OCI-LY1 (cell line): ENCODE measurements at regions not wholly inside any gene's neighbourhood (a gene's known extent, or its start where the extent isn't known, plus 50 kb on each side); places are given as distances from the start of the nearest gene placed in this dataset.

Experiments used
- H2AFZ ChIP-seq: fragments of 200-600 bp; sonication (generic), shearing (Covaris generic); 2 replicates; pipeline ENCODE4 v1.6.0; 2014; ENCODE audit warnings: antibody characterized with exemption, mild to moderate bottlenecking, low read length
- H3F3A ChIP-seq: fragments of 200-600 bp; sonication (generic), shearing (Covaris generic); 2 replicates; pipeline ENCODE4 v1.6.0; 2014; ENCODE audit warnings: mild to moderate bottlenecking, antibody characterized with exemption, low read length, moderate library complexity; ENCODE audit not compliant: insufficient read depth
- H3K27ac ChIP-seq: fragments of 200-600 bp; sonication (generic); 2 replicates; pipeline ENCODE4 v1.5.1; 2014; ENCODE audit warnings: low read length, mixed run types, mild to moderate bottlenecking, low read depth; ENCODE audit not compliant: poor library complexity, severe bottlenecking
- H3K27me3 ChIP-seq: fragments of 200-600 bp; sonication (generic); 2 replicates; pipeline ENCODE4 v1.6.0; 2014; ENCODE audit warnings: antibody characterized with exemption, mild to moderate bottlenecking, low read length, moderate library complexity; ENCODE audit not compliant: insufficient read depth
- H3K36me3 ChIP-seq: fragments of 200-600 bp; sonication (generic); 2 replicates; pipeline ENCODE4 v1.6.1; 2014; ENCODE audit warnings: mild to moderate bottlenecking, antibody characterized with exemption, low read length, moderate library complexity, mixed read lengths; ENCODE audit not compliant: insufficient read depth
- H3K4me1 ChIP-seq: fragments of 200-600 bp; sonication (generic); 2 replicates; pipeline ENCODE4 v1.5.1; 2014; ENCODE audit warnings: mild to moderate bottlenecking, low read length, moderate library complexity; ENCODE audit not compliant: insufficient read depth, severe bottlenecking
- H3K4me2 ChIP-seq: fragments of 200-600 bp; sonication (generic), shearing (Covaris generic); 2 replicates; pipeline ENCODE4 v1.6.1; 2014; ENCODE audit warnings: low read length
- H3K4me3 ChIP-seq: fragments of 200-600 bp; sonication (generic); 2 replicates; pipeline ENCODE4 v1.5.1; 2014; ENCODE audit warnings: low read length, low read depth, mild to moderate bottlenecking, mixed read lengths; ENCODE audit not compliant: poor library complexity, severe bottlenecking
- H3K79me2 ChIP-seq: fragments of 200-600 bp; shearing (Covaris generic); 2 replicates; pipeline ENCODE4 v1.6.1; 2016; ENCODE audit warnings: mixed run types, low read length, mixed read lengths; ENCODE audit not compliant: insufficient read depth
- H3K9ac ChIP-seq: fragments of 200-600 bp; sonication (generic), shearing (Covaris generic); 2 replicates; pipeline ENCODE4 v1.6.1; 2014; ENCODE audit warnings: mild to moderate bottlenecking, low read length, mixed read lengths
- H3K9me2 ChIP-seq: fragments of 200-600 bp; sonication (generic), shearing (Covaris generic); 2 replicates; pipeline ENCODE4 v1.6.1; 2014; ENCODE audit warnings: low read depth, mild to moderate bottlenecking, low read length, mixed read lengths
- H3K9me3 ChIP-seq: fragments of 200-600 bp; shearing (Covaris generic); 2 replicates; pipeline ENCODE4 v1.6.1; 2014; ENCODE audit warnings: low read length, mixed read lengths
- H4K20me1 ChIP-seq: fragments of 200-600 bp; sonication (generic), shearing (Covaris generic); 2 replicates; pipeline ENCODE4 v1.6.0; 2016; ENCODE audit warnings: mild to moderate bottlenecking, low read length; ENCODE audit not compliant: insufficient read depth
- EZH2 ChIP-seq: fragments of 200-600 bp; sonication (generic), shearing (Covaris generic); IDR thresholded peaks from 2 replicates; pipeline ENCODE4 v1.8.0; 2017; ENCODE audit warnings: borderline replicate concordance, mixed run types, mild to moderate bottlenecking, antibody characterized with exemption, low read length, moderate library complexity, mixed read lengths
- TF ChIP-seq, protein P1 (sequence below): fragments of 200-600 bp; sonication (generic), shearing (Covaris generic); IDR thresholded peaks from 2 replicates; pipeline ENCODE4 v1.5.1; 2017; ENCODE audit warnings: mild to moderate bottlenecking, antibody characterized with exemption, low read length, moderate library complexity, mixed read lengths

DNA sequence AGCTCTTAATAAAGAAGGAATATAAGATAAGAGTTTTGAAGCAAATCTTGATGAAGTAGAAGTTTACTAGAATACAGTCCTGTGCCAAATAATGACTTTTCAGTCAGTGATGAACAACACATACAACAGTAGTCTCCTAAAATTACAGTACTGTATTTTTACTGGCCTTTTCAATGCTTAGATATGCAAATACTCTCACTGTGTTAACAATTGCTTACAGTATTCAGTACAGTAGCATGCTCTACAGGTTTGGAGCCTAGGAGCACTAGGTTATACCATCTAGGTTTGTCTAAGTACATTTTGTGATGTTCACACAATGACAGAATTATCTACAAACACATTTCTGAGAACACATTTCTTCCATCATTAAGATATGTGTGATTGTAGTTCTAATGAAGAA lies 316.7 kb upstream of the KLHL1 start:
- H3K9me2 ChIP-seq, result no peaks in the 10 kb centered on the region
- no peak overlapping the region for H2AFZ ChIP-seq
- no peaks in the 10 kb centered on the region for H3K27me3 ChIP-seq
- no peaks in the 10 kb centered on the region for H3K4me1 ChIP-seq
- no peaks in the 10 kb centered on the region for H3K36me3 ChIP-seq
- H3K4me3 ChIP-seq, result no peak overlapping the region
- no peak overlapping the region for H3K4me2 ChIP-seq
- H3K9ac ChIP-seq, result no peak overlapping the region
- no peak overlapping the region for H3K27ac ChIP-seq
- no peaks in the 10 kb centered on the region for H3K79me2 ChIP-seq
- no peaks in the 10 kb centered on the region for H4K20me1 ChIP-seq
- no peaks in the 10 kb centered on the region for H3F3A ChIP-seq
- TF ChIP-seq, protein P1, sequence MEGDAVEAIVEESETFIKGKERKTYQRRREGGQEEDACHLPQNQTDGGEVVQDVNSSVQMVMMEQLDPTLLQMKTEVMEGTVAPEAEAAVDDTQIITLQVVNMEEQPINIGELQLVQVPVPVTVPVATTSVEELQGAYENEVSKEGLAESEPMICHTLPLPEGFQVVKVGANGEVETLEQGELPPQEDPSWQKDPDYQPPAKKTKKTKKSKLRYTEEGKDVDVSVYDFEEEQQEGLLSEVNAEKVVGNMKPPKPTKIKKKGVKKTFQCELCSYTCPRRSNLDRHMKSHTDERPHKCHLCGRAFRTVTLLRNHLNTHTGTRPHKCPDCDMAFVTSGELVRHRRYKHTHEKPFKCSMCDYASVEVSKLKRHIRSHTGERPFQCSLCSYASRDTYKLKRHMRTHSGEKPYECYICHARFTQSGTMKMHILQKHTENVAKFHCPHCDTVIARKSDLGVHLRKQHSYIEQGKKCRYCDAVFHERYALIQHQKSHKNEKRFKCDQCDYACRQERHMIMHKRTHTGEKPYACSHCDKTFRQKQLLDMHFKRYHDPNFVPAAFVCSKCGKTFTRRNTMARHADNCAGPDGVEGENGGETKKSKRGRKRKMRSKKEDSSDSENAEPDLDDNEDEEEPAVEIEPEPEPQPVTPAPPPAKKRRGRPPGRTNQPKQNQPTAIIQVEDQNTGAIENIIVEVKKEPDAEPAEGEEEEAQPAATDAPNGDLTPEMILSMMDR, result no peak
- no peaks in the 10 kb centered on the region for H3K9me3 ChIP-seq

DNA sequence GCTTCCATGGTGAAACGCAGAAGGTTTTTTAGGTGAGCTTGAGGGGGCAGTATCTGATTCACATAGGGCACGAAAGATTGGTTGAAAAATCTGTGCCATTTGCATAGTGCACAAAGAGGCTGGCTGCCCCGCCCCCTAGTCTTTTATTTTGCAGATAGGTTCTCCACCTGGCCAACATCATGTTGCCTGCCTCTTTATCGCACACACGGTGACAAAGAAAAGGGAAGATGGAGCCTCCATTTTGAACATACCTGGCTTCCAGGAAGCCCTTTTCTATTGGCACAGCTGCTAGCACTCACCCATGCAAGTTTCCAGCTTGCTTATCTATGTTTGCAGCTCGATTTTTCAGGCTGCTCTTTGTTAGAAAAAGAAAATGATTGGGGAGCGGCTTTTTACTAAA lies 316.2 kb upstream of the KLHL1 start:
- H2AFZ ChIP-seq, result no peak overlapping the region
- no peaks in the 10 kb centered on the region for H3K9me3 ChIP-seq
- no peaks in the 10 kb centered on the region for H3K4me1 ChIP-seq
- no peaks in the 10 kb centered on the region for H3F3A ChIP-seq
- H3K4me3 ChIP-seq, result no peak overlapping the region
- H3K79me2 ChIP-seq, result no peaks in the 10 kb centered on the region
- no peak overlapping the region for H3K4me2 ChIP-seq
- H3K27me3 ChIP-seq, result no peaks in the 10 kb centered on the region
- no peaks in the 10 kb centered on the region for H3K36me3 ChIP-seq
- H4K20me1 ChIP-seq, result no peaks in the 10 kb centered on the region
- H3K9ac ChIP-seq, result no peak overlapping the region
- TF ChIP-seq EZH2, result no peak
- TF ChIP-seq, protein P1, result no peak
- H3K27ac ChIP-seq, result no peak overlapping the region
- H3K9me2 ChIP-seq, result no peaks in the 10 kb centered on the region

DNA sequence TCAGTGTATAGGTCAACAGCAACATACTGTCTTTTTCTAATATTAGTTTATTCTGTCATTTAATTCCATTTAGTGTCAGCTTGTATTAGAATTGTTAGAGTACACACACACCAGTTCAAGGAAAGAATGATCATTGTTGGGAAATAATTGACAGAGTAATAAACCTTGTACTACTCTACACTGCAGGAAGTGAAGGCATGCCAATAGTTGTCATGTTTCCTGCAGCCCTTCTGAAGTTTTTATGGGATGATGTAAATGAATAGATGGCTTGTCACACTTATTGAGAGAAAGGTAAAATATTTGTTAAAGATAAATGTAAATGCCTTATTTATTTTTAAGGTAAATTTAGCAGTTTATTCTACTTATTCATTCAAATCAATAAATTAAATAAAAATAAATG lies 306.9 kb upstream of the KLHL1 start:
- H3K4me1 ChIP-seq, result no peaks in the 10 kb centered on the region
- H3K9me3 ChIP-seq, result no peaks in the 10 kb centered on the region
- H3K27me3 ChIP-seq, result no peaks in the 10 kb centered on the region
- no peak overlapping the region for H3K9ac ChIP-seq
- no peaks in the 10 kb centered on the region for H3K9me2 ChIP-seq
- H3F3A ChIP-seq, result no peaks in the 10 kb centered on the region
- H3K4me2 ChIP-seq, result no peak overlapping the region
- no peak overlapping the region for H3K4me3 ChIP-seq
- H2AFZ ChIP-seq, result no peak overlapping the region
- H3K36me3 ChIP-seq, result no peaks in the 10 kb centered on the region
- TF ChIP-seq, protein P1, result no peak
- TF ChIP-seq EZH2, result no peak
- no peak overlapping the region for H3K27ac ChIP-seq
- no peaks in the 10 kb centered on the region; the same call in 1 of the 2 replicates for H4K20me1 ChIP-seq
- H3K79me2 ChIP-seq, result no peaks in the 10 kb centered on the region
